HT1080 (cell line): ENCODE measurements at regions not wholly inside any gene's neighbourhood (a gene's known extent, or its start where the extent isn't known, plus 50 kb on each side); places are given as distances from the start of the nearest gene placed in this dataset.
A peak's percentile ranks its signal among the peaks of the same experiment; 100 is the strongest.
"Not testable (repeated sequence)": the region's sequence is repeated elsewhere in the genome, so short reads cannot be mapped to it uniquely, and the experiment has no call there.

Source experiments
- DNase-seq: peaks from one replicate; pipeline ENCODE4 v3.0.0-alpha.2; 2015; ENCODE audit warnings: low read depth

DNA sequence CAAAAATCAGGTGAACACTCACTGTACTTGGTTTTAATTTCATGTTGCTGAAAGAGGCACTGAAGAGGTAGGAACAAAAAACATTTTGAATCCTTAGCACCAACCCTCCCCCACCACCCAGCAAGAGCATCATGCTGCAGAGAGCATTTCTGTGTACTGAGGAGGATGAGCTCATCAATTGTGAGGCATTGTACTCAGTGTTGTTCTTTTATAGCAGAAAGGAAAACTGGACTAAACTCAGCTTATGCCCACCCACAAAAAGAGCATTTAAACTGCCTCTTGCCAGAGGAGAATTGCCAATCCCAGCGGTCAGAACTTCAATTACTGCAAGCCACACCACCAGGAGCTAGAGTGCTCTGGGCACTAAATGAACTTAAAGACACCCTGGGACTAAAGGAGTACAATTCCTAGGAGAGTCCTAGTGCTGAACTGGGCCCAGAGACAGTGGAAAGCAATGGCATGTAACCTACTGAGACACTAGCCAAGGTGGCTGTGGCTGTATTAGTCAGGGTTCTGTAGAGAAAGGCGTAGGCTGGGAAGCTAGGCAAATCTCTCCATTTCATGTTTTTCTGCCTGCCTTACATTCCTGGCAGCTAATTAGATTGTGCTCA lies 280.7 kb upstream of the KLHL4 start:
- no peak for DNase-seq

GRCh38 chrX:87265518-87265917 lies 252.1 kb upstream of the KLHL4 start:
- DNase-seq: no peak

GRCh38 chrX:87272491-87272890 lies 245.1 kb upstream of the KLHL4 start:
- no peak for DNase-seq

- no peak for DNase-seq
Measured at GRCh38 chrX:87299563-87300160, 217.9 kb upstream of the KLHL4 start.

- DNase-seq: no peak
Measured at GRCh38 chrX:87310780-87311179, 206.8 kb upstream of the KLHL4 start.

- no peak for DNase-seq
Measured at GRCh38 chrX:87327267-87327666, 190.3 kb upstream of the KLHL4 start.

DNA sequence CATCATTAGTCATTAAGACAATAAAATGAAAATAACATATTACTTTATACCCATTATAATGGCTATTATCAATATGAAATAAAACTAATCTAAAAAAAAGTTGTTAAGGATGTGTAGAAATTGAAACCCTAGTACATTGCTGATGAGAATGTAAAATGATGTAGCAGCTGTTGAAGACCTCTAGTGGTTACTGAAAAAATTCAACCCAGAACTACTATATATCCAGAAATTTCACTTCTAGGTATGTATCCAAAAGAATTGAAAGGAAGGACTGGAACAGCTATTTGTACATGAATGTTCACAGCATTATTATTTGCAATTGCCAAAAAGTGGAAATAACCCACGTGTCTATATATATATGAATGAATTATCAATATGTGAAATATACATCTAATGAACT lies 180.3 kb upstream of the KLHL4 start:
- no peak for DNase-seq

- DNase-seq: peak; percentile 13
Measured at GRCh38 chrX:87338510-87338909, 179.1 kb upstream of the KLHL4 start.

DNA sequence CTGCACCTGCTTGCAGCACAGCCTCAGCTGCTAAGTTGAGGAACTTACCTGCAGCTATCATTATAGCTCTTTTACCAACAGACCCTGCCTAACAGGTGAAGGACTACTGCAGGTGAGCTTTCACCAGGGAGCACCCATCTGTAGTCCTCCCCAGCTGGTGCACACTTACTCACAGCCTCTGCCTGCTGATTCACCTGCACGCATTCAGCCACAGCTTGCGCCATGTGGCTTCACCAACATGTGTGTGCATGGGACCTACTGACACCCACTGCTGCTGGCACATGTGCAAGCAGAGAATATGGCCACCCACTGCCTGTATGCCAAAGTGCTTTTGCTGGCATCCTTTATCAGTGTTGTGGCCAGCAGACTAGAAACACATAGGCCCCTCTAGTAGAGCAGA lies 146.7 kb upstream of the KLHL4 start:
- no peak for DNase-seq

DNA sequence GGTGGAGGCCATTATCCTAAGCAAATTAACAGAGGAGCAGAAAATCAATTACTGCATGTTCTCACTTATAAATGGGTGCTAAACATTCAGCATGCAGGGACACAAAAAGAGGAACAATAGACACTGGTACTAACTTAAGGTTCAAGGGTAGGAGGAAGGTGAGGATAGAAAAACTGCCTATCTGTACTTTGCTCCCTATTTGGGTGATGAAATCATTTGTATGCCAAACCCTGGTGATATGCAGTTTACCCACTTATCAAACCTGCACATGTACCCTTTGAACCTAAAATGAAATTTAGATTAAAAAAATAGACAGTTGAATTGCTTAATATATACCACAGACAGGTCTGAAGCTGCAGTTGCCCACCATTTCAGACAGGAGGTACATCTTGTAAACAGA lies 143.3 kb upstream of the KLHL4 start:
- DNase-seq: no peak

DNA sequence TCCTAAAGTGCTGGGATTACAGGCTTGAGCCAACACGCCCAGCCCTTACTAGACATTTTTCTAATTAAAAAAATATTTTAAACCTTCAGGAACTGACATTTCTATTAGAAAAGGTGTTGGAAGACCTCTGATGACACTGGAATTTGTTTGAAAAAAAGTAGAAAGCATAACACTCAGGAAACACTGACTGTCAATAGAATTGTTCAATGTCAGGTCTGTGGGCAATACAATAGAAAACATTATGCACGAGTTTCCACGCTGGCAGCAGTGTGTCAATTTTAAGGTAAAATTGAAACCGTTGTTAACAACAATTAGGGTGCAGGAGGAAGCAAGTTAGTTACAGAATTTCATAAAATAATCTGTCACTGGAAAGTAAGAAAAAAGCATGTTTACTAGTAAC lies 140.7 kb upstream of the KLHL4 start:
- no peak for DNase-seq

DNA sequence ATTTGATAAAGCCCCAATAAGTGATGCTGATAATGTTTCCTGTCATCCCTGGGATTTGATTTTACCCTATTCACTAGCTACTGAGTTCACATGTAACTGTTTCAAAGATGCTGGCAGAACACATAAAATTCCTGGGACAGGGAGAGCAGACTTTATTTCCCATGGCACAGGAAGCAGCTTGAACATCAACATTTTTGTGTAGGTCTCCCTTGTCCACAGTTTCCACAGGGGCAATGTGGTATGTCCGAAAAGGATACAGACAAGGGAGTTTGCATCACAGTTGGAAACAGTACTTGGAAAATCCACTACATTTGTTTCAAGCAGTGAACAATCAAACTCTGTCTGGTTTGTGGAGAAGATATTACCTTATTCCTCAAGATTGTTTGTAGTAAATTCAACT lies 129.2 kb upstream of the KLHL4 start:
- no peak for DNase-seq

DNA sequence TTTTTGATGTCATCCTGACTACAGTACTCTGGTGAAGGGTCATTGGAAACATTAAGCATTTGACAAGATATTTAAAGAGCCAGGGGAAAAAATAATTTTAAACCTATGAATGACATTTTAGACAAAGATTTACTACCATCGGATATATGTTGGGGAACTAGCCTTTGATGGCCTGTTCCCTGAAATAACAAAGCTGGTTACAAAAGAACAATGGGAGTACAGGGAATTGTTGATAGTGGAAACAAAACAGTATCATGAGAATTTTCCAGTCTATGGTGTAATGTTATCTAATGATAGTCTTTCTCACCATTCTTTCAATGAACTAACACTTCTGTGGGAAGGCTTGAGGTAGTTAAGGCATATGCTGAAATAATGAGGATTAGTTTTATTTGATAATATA lies 125.9 kb upstream of the KLHL4 start:
- no peak for DNase-seq

- DNase-seq: no peak
Measured at GRCh38 chrX:87392369-87392768, 125.2 kb upstream of the KLHL4 start.

GRCh38 chrX:87397103-87397886 lies 120.3 kb upstream of the KLHL4 start:
- DNase-seq: no peak

DNA sequence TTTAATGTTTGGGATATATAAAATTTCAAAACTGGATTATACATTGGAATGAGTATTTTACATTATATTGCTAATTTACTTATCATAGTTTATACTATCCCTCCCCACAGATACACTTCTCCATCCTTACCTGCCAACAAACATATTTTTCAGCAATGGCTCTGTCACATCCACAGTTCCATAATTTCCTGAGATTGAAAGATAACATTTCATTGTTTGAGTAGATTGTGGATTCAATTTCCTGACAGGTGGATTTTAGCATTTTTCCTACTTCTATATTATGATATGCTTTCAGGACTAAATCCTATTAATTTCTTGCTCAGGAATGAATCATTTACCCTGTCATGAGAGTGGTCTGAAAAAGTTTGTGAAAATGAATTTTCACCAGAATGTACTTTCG lies 115.3 kb upstream of the KLHL4 start:
- no peak for DNase-seq

GRCh38 chrX:87403551-87403950 lies 114.1 kb upstream of the KLHL4 start:
- DNase-seq: no peak

DNA sequence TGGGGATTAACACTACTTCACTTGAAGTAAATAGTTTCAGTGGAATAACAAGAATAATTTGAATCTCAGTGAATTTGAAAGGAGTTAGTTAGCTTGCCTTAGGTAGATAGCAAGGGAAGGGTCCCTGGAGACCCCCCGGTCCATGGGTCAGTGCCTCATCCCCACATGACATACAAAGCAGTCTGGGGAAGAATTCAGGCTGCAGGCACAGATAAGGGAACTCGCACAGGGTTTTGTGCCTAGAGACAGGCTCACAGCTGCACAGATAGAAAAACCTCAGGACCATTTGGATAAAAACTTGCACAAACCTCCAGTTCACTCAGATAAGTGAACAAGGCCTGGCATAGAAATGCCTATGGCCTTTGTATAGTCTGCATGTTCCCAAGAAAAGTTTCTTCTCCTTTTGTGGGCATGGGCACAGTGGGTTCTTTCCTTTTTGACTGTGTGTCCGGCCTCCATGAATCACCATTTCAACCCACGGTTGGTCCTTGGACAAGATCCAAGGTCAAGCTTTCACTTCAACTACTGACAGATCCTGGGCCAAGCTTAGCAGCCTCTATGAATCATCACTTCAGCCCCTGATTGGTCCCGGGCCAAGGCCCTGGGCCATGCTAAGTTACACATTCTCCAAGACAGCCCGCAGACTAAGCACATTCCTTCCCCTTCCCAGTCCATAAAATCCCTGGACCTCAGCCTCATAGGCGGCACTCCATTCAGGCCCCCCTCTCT lies 108.3 kb upstream of the KLHL4 start:
- peak; percentile 95 for DNase-seq

- DNase-seq: no peak
Measured at GRCh38 chrX:87425618-87426017, 92.0 kb upstream of the KLHL4 start.

- DNase-seq: no peak
Measured at GRCh38 chrX:87434618-87435017, 83.0 kb upstream of the KLHL4 start.

DNA sequence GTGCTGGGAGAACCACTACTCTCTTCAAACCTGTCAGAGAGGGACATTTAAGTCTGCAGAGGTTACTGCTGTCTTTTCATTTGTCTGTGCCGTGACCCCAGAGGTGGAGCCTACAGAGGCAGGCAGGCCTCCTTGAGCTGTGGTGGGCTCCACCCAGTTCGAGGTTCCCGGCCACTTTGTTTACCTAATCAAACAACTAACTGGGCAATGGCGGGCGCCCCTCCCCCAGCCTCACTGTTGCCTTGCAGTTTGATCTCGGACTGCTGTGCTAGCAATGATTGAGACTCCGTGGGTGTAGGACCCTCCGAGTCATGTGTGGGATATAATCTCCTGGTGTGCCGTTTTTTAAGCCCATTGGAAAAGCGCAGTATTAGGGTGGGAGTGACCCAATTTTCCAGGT lies 69.0 kb upstream of the KLHL4 start:
- DNase-seq: not testable (repeated sequence)

- not testable (repeated sequence) for DNase-seq
Measured at GRCh38 chrX:87465757-87466156, 51.8 kb upstream of the KLHL4 start.
